A673 (cell line): ENCODE measurements at regions not wholly inside any gene's neighbourhood (a gene's known extent, or its start where the extent isn't known, plus 50 kb on each side); places are given as distances from the start of the nearest gene placed in this dataset.

Source experiments
- CTCF ChIP-seq: fragments of 300-800, 200-600 bp; sonication (generic); conservative IDR thresholded peaks from 2 replicates; pipeline ENCODE4 v1.5.1; 2017; ENCODE audit warnings: low read depth, mild to moderate bottlenecking, antibody characterized with exemption, low read length, moderate library complexity, mixed read lengths
- EZH2 ChIP-seq: fragments of 200-600 bp; sonication (generic); IDR thresholded peaks from 2 replicates; pipeline ENCODE4 v1.6.1; 2017; ENCODE audit warnings: borderline replicate concordance, low read depth, mild to moderate bottlenecking, mixed read lengths, antibody characterized with exemption, low read length; ENCODE audit not compliant: poor library complexity, severe bottlenecking

GRCh38 chr10:118930614-118931013 lies 98.9 kb upstream of the NANOS1 start:
- TF ChIP-seq CTCF: no peak
- TF ChIP-seq EZH2: no peak
